GM18867 (cell line): ENCODE measurements at regions not wholly inside any gene's neighbourhood (a gene's known extent, or its start where the extent isn't known, plus 50 kb on each side); places are given as distances from the start of the nearest gene placed in this dataset.
"Not testable (repeated sequence)": the region's sequence is repeated elsewhere in the genome, so short reads cannot be mapped to it uniquely, and the experiment has no call there.

Experiments used
- ATAC-seq: cut with Tn5 transposase; IDR thresholded peaks from one replicate; pipeline ENCODE4 v1.9.1; 2021; ENCODE audit warnings: mild to moderate bottlenecking, moderate library complexity; ENCODE audit not compliant: unreplicated experiment

DNA sequence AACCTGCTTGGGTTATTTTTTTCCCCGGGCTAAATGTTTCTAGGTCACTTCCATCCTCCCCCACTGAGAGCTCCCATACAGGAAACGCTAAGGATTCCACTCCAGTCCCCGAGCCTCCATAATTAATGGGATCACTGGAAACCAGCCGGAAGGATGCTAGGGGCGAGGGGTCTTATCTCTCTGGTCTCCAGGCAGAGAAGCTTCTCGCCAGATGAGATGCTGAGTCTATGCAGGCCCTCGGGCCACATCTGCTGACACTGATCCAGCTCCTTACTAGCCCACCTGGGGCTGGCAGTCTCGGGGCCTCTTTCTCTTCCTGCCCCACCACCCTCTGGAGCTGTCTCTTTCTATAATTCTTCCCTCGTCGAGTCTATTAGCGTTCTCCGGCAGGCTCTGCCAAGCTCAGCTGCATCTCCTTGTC is 125.9 kb upstream of the SYT13 start:
- no peak for ATAC-seq

DNA sequence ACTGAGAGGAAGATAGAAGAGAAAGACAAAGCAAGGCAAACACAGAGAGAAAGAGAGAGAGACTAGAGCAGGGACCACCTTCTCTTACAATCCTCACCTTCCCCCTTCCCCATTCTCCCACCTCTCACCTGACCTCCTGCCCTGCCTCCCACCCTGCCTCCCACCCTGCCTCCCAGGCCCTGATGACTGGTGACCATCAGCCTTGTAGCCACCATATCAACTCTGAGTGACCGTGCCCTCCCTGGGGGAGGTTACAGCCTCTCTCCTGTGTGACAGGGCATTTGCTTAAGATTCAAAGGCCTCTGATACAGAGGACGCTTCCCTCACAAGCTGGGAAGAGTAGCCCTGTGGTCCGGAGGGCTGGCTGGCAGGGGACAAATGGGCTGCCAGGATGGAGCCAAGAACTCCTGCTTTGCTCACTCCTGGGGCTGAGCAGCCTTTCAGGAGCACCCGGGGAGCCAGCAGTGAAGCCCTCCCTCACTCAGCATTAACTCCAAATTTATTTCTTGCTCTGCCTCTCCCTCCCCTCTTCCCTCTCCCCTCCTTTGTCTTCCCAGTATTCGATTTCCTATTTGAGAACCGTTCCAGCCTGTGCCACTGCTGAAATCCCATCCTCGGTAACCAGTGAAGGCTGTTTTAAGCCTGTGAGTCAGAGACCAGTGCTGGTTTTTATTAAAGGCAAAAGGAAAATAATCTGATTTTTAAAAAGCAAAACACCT is 125.2 kb upstream of the SYT13 start:
- no peak for ATAC-seq

DNA sequence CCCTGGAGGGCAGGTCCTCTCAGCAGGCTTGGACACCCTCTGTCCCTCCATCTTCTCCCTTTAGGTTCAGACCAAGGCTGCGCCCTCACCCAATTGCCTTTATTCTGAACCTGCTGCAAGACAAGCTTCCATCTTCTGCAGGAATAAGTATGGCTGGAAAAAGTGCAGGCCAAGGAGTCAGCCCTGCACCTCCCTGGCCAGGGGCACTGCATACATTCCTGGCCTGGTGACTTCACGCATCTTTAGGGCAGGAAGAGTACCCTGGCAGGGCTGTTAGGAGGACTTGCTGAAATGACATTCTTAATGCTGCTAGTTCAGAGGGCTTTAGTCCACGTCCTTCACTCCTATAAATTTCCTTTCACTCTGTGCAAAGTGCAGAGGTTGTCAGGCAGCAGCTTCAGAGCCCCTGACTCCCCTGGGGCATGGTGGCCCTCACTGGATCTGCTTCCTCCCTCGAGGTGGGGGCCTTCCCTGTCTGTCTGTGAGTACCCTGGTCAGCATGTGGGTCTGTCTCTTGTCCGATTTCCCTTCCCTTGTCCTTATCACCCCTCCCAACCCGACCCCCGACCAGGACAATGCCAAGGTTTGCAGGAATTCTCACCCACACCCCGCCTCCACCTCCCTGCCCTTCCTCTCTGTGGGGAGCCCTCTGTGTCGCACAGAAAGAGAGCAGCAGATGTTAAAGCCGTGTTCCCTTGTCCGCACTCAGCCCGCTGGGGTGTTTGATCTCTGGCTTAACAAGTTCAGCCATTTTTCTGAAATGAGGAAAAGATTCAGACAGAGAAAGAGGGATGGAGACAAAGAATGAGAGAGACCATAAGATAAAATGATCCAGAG is 124.5 kb upstream of the SYT13 start:
- ATAC-seq = no peak

DNA sequence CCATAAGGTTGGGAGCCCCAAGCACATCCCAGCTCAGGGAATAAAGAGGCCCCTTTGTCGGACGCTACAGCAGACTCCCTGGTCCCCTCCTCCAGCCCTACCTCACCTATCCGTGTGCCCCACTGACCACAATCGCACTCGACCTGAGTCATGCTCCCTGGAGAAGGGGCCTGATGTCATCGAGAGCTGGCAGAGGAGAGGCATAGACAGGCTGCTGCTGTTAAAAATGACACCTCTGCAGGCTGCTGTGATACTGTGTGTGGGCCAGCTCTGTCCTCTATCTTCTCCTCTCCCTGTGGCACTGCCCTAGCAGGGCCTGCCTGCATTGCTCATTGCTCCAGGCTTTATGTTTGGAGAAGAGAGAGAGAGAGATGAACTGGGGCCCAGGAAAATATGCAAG is 123.4 kb upstream of the SYT13 start:
- ATAC-seq = no peak

DNA sequence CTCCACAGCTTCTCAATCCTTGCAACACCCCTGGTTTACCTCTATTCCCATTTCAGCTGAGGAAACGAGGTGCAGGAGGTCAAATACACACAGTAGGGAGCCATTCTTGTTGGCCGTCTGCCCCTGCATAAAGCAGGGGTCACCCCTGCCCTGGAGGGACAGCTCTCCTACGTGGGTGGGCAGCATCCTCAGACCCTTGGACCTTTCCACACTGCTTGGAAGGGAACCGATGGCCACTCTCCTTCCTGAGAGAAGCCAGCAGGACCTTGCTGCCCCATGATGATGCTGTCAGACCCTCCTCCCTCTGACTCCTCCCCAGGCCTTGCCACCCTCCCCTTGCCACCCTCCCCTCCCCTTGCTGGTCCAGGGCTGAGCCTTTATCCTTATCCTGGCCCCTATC is 121.1 kb upstream of the SYT13 start:
- no peak for ATAC-seq

DNA sequence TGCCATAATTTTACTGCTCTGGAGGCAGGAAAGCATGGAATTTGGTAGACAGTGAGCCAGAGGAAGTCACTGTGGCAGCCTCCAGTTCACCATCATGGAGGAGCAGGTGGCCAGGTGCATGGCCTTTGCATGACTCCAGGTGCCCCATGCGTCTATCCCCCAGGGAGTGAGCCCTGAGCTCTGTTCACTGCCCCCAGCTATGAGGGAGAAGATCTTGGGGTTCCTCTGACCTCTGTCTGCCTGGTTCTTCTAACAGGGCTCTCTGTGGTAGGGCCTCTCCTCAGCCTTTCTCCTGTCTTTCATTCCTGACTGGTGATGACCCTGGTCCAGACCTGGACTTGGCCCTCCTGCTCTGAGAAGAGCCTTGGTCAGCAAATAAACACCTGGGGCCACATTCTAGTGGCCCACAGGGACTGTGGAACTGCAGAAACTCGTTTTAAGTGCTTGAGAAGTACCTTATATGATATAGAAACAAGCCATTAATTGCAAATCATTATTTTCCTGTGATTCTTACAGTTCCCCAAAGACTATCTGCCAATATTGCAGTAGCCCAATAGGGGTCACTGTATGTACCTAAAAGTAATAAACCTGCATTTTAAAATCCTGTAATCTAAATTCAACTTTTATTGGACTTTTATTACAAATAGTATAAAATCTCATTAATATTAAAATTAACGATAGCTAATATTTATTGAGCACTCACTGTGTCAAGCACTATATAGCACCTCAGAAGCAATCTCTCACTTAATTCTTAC is 120.0 kb upstream of the SYT13 start:
- no peak for ATAC-seq

DNA sequence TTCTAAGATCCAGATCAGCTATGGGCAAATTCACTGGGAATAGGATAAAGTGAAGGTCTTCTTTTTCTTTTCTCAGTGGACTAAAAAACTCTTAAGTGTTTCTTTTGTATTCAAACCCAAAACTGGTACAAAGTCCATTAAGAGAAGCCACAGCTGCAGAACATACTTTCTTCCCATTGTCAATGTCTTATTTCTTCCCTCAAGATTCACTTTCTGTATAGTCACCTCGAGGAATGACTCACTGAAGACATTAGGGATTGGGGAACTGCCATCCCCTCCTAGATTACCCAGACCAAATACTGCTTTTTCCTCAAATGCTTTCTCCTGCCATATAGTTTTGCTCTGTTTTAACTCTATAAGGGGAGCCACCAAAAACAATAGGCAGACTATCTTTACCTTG is 117.4 kb upstream of the SYT13 start:
- ATAC-seq = not testable (repeated sequence)

GRCh38 chr11:45402049-45402630 is 116.0 kb upstream of the SYT13 start:
- no peak for ATAC-seq

DNA sequence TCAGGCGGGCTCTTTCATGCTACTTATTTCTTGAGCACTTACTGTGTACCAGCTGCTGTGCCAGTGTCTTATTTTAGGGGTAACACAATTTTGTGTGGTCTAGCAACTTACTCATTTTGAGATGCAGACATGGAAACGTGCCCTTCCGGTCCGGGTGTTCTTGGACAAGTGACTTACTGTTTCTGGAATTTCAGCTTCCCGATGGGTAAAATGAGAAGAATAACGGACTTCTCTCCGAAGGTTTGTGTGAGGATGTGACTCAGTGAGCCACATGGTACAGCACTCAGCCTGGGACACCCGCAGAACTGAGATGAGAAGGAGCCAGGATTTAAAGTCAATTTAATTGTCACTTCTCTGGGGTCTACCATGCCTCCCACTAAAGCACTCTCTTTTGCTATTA is 114.5 kb upstream of the SYT13 start:
- no peak for ATAC-seq

DNA sequence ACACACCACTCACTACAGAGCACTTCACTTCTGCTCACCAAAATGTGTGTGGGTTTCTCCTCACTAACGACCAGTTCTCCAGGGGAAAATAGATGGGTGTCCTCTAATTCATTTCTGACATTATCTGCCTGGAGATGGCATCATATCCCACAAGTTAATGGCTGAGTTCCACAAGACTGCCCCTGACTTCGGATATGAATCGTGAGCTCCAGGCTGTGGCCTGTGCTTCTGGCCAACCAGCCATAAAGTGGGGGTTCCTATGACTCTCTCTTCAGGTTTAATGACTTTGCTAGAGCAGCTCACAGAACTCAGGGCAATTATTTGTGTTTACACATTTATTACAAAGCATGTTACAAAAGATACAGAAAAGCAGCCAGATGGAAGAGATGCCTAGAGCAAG is 113.0 kb upstream of the SYT13 start:
- ATAC-seq = no peak

- ATAC-seq = no peak
Measured at GRCh38 chr11:45398325-45398724, 112.2 kb upstream of the SYT13 start.

DNA sequence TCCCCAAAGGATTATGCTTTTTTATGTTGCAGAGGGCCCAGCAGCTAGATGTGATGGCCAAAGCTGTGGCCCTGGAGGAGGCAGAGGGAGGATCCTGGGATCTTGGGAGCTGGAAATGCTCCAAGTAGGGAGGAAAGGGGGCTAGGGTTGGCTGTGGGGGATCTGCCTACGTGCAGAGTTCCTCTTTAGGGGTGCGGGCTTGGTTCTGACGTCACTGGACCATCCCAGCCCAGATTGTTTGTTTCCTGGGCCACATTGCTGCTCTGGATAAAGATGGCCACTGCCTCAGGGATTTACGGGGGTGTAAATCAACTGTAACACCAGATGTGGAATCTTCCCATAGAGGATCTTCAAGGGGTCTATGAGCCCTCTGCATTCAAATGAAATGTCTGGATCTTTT is 110.3 kb upstream of the SYT13 start:
- ATAC-seq = no peak

DNA sequence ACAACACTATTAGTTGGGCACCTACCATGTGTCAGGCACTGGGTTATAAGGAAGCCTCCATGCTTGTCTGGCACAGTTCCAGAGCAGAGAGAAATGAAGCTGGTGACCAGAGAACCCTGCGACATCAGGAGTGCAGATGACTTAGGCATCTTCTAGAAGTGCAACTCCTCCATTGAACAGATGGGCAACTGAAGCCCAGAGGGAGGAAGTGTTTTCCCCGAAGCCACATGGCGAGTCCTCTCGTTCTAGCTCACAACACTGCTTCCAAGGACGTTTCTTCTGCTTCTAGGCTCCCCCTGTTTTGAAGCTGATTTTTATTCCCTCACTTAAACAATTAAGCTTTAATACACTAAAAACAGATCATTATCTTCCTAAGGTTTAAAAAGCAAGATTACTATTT is 109.8 kb upstream of the SYT13 start:
- no peak for ATAC-seq

GRCh38 chr11:45395421-45395820 is 109.3 kb upstream of the SYT13 start:
- no peak for ATAC-seq

DNA sequence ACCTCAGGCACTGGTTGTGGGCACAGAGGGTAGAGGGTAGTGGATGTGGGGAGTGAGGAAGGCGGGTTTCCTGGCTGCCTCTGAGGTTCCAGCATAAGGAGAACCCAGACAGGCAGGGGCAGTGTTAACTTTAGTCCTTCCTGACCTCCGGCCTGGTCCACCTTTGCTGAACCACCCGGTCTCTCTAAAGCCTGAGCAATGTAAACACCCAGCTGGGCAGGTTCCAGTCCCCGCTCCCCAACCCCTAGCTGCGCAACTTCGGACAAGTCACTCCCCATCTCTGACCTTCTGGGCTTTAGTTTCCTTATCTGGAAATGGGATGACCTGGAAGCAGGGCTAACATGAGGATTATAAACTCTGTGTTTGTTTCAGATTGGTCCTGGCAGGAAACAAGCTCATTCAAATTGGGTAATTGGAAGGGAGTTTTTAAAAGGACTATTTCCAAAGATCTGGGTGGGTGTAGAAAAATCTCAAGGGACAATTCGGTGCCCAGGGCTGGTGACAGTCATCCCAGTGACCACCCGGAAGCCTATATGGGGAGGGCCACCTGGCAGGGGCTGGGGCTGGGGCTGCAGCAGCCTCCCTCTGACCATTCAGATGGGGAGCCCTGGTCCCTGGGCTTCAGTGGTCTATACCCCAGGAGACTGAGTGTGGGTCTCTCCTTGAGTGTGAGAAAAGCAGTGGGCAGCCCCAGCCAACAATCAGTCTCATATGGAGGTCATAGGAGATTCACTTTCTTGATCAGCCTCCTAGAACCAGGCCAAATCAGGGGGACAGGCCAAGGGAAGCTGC is 108.3 kb upstream of the SYT13 start:
- ATAC-seq = no peak

GRCh38 chr11:45393826-45394225 is 107.7 kb upstream of the SYT13 start:
- ATAC-seq = no peak

GRCh38 chr11:45393334-45393733 is 107.2 kb upstream of the SYT13 start:
- ATAC-seq = no peak

- ATAC-seq = no peak
Measured at GRCh38 chr11:45392591-45393091, 106.5 kb upstream of the SYT13 start.

DNA sequence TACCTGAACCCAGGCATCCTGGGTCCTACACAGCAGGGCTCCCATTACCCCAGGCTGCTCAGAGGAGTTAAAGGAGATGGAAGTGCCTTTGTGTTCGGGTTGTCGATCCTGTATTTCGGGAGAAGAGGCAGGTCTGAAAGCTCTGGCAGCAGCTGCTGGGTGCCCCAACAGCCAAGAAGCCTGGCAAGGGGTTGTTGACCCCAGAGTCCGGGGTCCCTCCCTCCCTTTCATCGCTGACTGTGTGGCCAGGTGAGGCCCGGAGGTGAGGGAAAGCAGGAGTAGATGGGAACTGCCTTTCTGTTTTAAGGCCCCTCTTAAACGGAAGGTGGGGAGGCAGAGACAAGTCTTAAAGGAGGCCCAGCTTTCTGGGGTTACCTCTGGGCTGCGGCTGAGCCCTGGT is 106.0 kb upstream of the SYT13 start:
- ATAC-seq = no peak

DNA sequence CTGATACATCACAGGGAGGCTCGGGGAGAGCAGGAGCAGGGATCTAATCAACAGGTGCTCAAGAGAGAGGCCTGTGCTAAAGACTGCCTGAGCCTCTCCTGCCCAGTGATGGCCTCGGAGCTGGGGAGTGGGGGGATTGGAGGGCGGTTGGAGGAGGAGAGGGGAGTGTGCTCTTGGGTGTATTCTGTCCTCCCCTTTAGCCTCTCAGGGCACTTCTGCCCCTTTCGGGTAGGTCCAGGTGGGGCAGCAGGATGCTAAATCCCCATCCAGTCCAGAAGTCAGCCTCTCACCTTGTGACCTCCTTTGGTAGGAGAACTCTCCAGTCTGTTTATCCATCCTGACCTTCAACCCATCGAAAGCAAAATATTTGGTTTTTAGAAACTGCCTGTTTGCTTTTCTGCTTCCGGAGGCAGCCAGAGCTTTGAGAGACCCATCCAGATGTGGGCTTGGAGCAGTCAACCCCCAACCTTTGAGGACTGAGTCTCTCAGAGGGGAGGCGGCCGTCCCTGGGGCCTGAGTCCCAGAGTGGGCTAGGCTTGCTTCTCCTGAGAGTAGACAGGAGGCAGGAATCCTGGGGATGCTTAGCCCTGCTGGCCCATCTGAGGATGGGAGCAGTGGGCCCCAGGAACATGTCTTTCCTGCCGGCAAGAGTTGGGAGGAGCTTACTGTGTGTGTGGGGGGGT is 105.2 kb upstream of the SYT13 start:
- no peak for ATAC-seq
